ENCODE measurements at regions not wholly inside any gene's neighbourhood (a gene's known extent, or its start where the extent isn't known, plus 50 kb on each side); places are given as distances from the start of the nearest gene placed in this dataset.

DNA sequence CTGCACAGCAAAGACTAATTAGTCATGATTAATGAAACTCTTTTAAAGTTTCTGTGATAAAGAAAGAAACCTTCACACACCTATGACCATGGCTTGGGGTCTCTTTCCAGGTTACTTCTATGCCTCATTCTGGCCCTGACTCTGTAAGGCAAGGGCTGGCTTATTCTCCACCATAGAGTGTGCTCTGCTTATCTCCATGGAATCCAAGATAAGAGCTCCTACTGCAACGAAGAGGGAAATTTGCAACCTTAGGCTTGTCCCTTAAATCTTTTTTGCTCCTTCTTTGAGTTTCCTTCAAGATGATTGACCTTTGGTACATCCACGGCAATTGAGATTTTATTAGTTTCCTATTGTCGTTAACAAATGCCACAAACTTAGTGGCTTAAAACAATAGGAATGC, 239.9 kb downstream of the SPRY2 start:
- TF ChIP-seq CTCF (IDR thresholded peaks at IDR 0.05) (no peak), ZNF219 (CRISPR knock-in tag; IDR thresholded peaks at IDR 0.05; ENCODE audit: borderline replicate concordance) (no peak), IRF1 (CRISPR knock-in tag; IDR thresholded peaks at IDR 0.05) (no peak), MYBL2 (CRISPR knock-in tag; IDR thresholded peaks at IDR 0.05) (no peak), NR2C2 (CRISPR knock-in tag; IDR thresholded peaks at IDR 0.05) (no peak), TP53 (CRISPR knock-in tag; IDR thresholded peaks at IDR 0.05) (no peak), SP1 (CRISPR knock-in tag; conservative IDR thresholded peaks at IDR 0.05) (no peak)
- TF ChIP-seq, protein P1, sequence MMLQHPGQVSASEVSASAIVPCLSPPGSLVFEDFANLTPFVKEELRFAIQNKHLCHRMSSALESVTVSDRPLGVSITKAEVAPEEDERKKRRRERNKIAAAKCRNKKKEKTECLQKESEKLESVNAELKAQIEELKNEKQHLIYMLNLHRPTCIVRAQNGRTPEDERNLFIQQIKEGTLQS (CRISPR knock-in tag; conservative IDR thresholded peaks at IDR 0.05), result no peak
